Heart right ventricle (tissue), 16 donors: ENCODE measurements at regions not wholly inside any gene's neighbourhood (a gene's known extent, or its start where the extent isn't known, plus 50 kb on each side); places are given as distances from the start of the nearest gene placed in this dataset.

Source experiments
- ATAC-seq, 8 donors: fragments of 200-7000 bp; cut with Tn5 transposase; one replicate each; pipeline ENCODE4 v1.9.1; 2020; ENCODE audit warnings: mild to moderate bottlenecking in 8 of 8, moderate library complexity in 8 of 8, moderate number of reproducible peaks in 1 of 8
- DNase-seq, 2 donors: peaks; one replicate each; pipeline ENCODE4 v3.0.0-alpha.2; 2020
- H3K27ac ChIP-seq, 10 donors: fragments of 200-600 bp; sonication (generic) in 2 of 10; one replicate each; pipeline versions ENCODE4 v1.5.0 to v1.8.0; 2020 to 2022; ENCODE audit warnings: mild to moderate bottlenecking in 3 of 10
- H3K27me3 ChIP-seq, 7 donors: fragments of 200-600 bp; one replicate each; pipeline ENCODE4 v1.8.0; 2021 to 2022; ENCODE audit warnings: mild to moderate bottlenecking in 2 of 7
- H3K36me3 ChIP-seq, 9 donors: fragments of 200-600 bp; sonication (generic) in 1 of 9; one replicate each; pipeline versions ENCODE4 v1.5.0 to v1.8.0; 2020 to 2022; ENCODE audit warnings: mild to moderate bottlenecking in 2 of 9
- H3K4me1 ChIP-seq, 9 donors: fragments of 200-600 bp; sonication (generic) in 1 of 9; one replicate each; pipeline versions ENCODE4 v1.5.0 to v1.8.0; 2020 to 2022; ENCODE audit warnings: mild to moderate bottlenecking in 4 of 9
- H3K4me3 ChIP-seq, 10 donors: fragments of 200-600 bp; sonication (generic) in 2 of 10; one replicate each; pipeline versions ENCODE4 v1.5.0 to v1.8.0; 2020 to 2022; ENCODE audit warnings: mild to moderate bottlenecking in 7 of 10, moderate library complexity in 2 of 10
- H3K9me3 ChIP-seq, 11 donors: fragments of 200-600 bp in 10 of 11; sonication (generic) in 2 of 11; one replicate each; pipeline versions ENCODE4 v1.5.0 to v1.8.0; 2013 to 2022; ENCODE audit warnings: mild to moderate bottlenecking in 2 of 11, control low read depth in 1 of 11, moderate library complexity in 1 of 11
- CTCF ChIP-seq, 9 donors: fragments of 200-600 bp; sonication (generic) in 2 of 9; IDR thresholded peaks; one replicate each; pipeline versions ENCODE4 v1.5.0 to v1.8.0; 2021 to 2022; ENCODE audit warnings: antibody characterized with exemption in 9 of 9, mild to moderate bottlenecking in 5 of 9, moderate library complexity in 1 of 9
- WGBS, 2 donors: extraction: QIAGEN DNeasy Blood & Tissue Kit; methylation state at CpG; one replicate each; pipeline ENCODE4 v1.1.7; 2013; ENCODE audit warnings: inconsistent platforms in 1 of 2; 5-methylcytosine and 5-hydroxymethylcytosine counted together
- intact Hi-C, 10 donors: fragments of 100-400 bp; cut with DNase I; formaldehyde crosslinking; loops; one replicate each; pipeline versions ENCODE4 v1.11.1 to v1.14.2; 2022
- donor health status: Arrhythmogenic right ventricular cardiomyopathy.
- donor health status: ischemic (EF 13 %, LVEDD 7.1; RV severe dilation, severe dysfunction).
- donor health status: healthy with polysubstance abuse.
- donor health status: DM: no; HTN: yes; CAD: no.
- donor health status: DM: no; HTN: no; CAD: no.
- donor health status: ischemic (EF 25% LVEDD 6.9; RV normal size, moderate dysfunction).
- donor health status: ischemic (EF 25% LVEDD 5.7; RV mildly dilated, moderate dysfunction).
- donor health status: healthy.
- donor health status: DM: yes; HTN: yes; CAD: no.
- donor health status: Ischemic cardiomyopathy.
- donor health status: ischemic (EF 35%, LVEDD 5.7; RV mildly dilated, moderate dysfunction).
- donor health status: nonischemic (EF 11% LVEDD 7.7; RV severe dilation, severe dysfunction).
- donor health status: DM: yes; HTN: yes; CAD: no.
- donor health status: PGD.
- donor health status: ischemic (EF 29% LVEDD 5.4; RV normal size, mild dysfunction).
- donor health status: nonischemic (EF 23%, LVEDD 6.1; RV moderate dilation, normal function).

- no peak for DNase-seq
- no peak for ATAC-seq
- intact Hi-C loops = no loop called here
- Histone ChIP-seq H3K4me3 (no peak overlapping the region), H3K9me3 (peaks cover 0 to 7% (median 0%) of the 10 kb centered on the region in 11 donors), H3K27ac (no peak overlapping the region), H3K4me1 (no peaks in the 10 kb centered on the region), H3K27me3 (peaks cover 0 to 6% (median 0%) of the 10 kb centered on the region in 7 donors), H3K36me3 (no peaks in the 10 kb centered on the region)
- no peak for TF ChIP-seq CTCF (IDR thresholded peaks at IDR 0.05)
- WGBS, 2 donors = 86 to 93% methylated on average over 2 of the region's 2 CpGs
These were observed 128.1 kb upstream of the LY86 start for GRCh38 chr6:6460416-6460815.

GRCh38 chr6:6461138-6461537 lies 127.4 kb upstream of the LY86 start:
- Histone ChIP-seq H3K9me3 (peaks cover 0 to 7% (median 0%) of the 10 kb centered on the region in 11 donors), H3K27ac (no peak overlapping the region), H3K4me3 (no peak overlapping the region), H3K27me3 (peaks cover 0 to 7% (median 0%) of the 10 kb centered on the region in 7 donors), H3K36me3 (no peaks in the 10 kb centered on the region), H3K4me1 (no peaks in the 10 kb centered on the region)
- DNase-seq (no peak), ATAC-seq (no peak)
- intact Hi-C loops = no loop called here
- no peak for TF ChIP-seq CTCF (IDR thresholded peaks at IDR 0.05)
- 85 to 89% methylated on average over 4 of the region's 4 CpGs for WGBS, 2 donors

- no peak overlapping the region for H3K27ac ChIP-seq
- TF ChIP-seq CTCF (IDR thresholded peaks at IDR 0.05) = no peak
- peaks cover 0 to 7% (median 0%) of the 10 kb centered on the region in 7 donors for H3K27me3 ChIP-seq
- H3K4me3 ChIP-seq = no peak overlapping the region
- peaks cover 0 to 13% (median 0%) of the 10 kb centered on the region in 9 donors for H3K4me1 ChIP-seq
- DNase-seq (no peak), ATAC-seq (no peak)
- no peaks in the 10 kb centered on the region for H3K36me3 ChIP-seq
- 80 to 86% methylated on average over 12 of the region's 12 CpGs for WGBS, 2 donors
- intact Hi-C loops = no loop called here
- H3K9me3 ChIP-seq = peaks cover 0 to 16% (median 6%) of the 10 kb centered on the region in 11 donors
These were observed 121.4 kb upstream of the LY86 start for GRCh38 chr6:6466967-6467761.

GRCh38 chr6:6469074-6469473 lies 119.4 kb upstream of the LY86 start:
- Histone ChIP-seq H3K36me3 (no peaks in the 10 kb centered on the region), H3K27ac (no peak overlapping the region), H3K9me3 (peaks cover 0 to 16% (median 6%) of the 10 kb centered on the region in 11 donors), H3K4me1 (peaks cover 0 to 13% (median 0%) of the 10 kb centered on the region in 9 donors), H3K27me3 (peaks cover 0 to 7% (median 0%) of the 10 kb centered on the region in 7 donors), H3K4me3 (no peak overlapping the region)
- no peak for TF ChIP-seq CTCF (IDR thresholded peaks at IDR 0.05)
- intact Hi-C loops = no loop called here
- DNase-seq = no peak
- 84 to 90% methylated on average over 8 of the region's 8 CpGs for WGBS, 2 donors
- peak in 1 of 8 donors; percentile 31 for ATAC-seq
